ENCODE measurements at regions not wholly inside any gene's neighbourhood (a gene's known extent, or its start where the extent isn't known, plus 50 kb on each side); places are given as distances from the start of the nearest gene placed in this dataset.

DNA sequence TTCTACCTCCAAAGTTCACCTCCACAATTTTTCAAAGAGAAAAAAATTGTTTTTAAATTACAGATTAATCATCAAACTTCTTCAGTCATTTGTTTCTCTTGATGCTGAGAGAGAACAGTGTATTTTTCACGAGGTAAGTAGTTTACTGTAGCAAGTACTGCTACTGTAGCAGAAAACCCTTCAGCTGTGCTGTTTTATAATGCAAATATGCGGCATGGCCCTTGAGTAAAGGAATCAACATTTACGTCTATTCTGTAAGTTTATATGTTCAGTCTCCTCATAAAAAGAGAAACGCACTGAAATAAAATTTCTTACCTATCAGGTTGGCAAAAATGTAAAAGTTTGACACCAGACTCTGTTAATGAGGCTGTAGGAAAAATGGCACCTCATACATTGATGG, 399.0 kb downstream of the NKX6-1 start:
- DNase-seq: no peak

DNA sequence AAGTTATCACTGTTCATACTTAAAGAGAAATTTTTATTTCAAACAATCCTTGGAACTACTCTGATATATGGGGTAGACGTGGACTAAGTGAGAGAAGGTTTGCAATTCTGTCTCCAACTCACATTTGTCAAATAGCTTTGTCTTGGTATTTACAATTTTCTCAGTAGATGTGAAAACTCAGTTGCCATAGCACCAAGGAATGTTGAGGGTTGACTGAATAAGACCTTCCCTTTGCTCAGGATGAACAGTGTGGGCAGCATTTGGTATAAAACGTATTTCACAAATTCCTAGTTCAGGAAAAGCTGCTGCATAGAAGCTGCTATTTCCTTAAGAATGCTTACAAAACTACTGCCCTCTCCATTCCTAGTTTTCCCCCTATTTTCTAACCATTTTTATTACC, 399.5 kb downstream of the NKX6-1 start:
- DNase-seq: no peak

- peak; percentile 63 for DNase-seq
Measured at GRCh38 chr4:84091266-84091665, 407.8 kb downstream of the NKX6-1 start.

- DNase-seq: no peak
Measured at GRCh38 chr4:84089652-84090437, 409.2 kb downstream of the NKX6-1 start.

- no peak for DNase-seq
Measured at GRCh38 chr4:84085986-84086385, 413.1 kb downstream of the NKX6-1 start.

GRCh38 chr4:84070289-84070688, 428.8 kb downstream of the NKX6-1 start:
- DNase-seq: no peak

DNA sequence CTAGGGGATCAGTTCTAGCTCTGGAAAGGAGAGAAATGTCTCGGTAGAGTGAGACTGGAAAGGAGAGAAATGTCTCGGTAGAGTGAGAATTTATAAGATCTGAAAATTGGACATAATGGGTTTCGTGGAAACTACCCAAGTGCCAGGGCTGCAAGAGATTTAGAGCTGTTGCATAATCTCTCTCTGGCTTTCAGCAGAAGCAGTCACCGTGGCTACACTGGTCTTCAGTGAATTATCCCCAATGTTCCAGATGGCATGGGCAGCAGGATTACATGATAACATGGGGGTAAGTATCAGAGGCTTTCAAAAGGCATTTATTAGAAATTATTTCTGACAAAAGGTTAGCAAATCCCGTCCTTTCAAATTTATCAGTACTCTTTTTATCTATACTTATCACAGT, 435.5 kb downstream of the NKX6-1 start:
- no peak for DNase-seq

DNA sequence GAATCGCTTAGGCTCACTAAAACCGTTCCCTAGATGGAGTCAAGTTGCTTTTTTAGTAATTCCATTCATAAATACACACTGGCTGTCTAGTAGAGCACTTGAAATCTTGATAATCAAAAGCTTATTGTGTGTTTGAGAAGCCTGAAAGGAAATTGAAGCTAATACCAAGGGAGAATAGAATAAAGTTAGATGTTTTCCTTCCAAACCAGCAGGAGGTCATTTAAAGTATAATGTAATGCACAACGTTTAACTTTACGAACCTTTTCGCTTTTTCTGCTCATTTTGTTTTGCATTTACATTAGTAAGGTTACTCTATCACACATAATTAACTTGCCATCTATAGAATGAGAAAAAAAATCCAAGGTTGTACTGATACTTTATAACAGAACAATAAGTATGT, 440.9 kb downstream of the NKX6-1 start:
- DNase-seq: no peak

GRCh38 chr4:84051639-84052038, 447.5 kb downstream of the NKX6-1 start:
- DNase-seq: no peak

DNA sequence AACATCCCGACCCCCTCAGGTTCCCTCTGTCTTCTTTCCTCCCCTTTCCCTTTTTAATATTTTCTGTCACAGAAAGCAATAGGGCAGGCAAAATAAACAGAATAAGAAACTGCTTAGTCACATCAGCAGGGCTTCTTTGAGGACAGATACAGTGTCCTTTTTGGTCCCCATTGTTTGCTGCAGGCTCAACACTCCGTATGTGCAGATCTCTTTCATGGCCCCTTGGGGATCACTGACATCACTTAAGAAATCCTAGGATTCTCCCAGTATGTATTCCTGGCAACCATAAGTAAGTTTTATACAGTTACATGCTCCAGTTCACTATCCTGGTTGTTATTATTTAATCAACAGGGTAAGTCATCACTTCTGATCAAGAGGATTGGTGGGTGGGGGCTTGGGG, 448.0 kb downstream of the NKX6-1 start:
- DNase-seq: no peak

DNA sequence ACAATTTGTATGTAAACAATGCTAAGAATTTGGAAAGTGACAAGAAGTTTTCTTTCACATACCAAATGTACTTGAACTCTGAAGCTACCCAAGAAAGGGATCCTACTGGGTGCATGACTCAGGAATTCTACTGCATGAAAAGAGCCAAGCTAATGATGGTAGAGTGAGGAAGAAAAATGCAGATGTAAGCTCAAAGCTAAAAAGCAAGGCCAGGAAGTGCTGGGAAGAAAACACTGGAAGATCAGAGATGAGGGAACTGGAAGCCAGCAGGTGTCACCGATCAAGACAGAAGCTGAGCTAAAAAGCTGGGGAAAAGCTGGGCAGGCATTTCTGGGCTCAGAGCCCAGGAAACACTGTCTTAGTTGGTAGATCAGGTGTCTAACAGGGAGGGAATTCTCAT, 449.1 kb downstream of the NKX6-1 start:
- peak; percentile 25 for DNase-seq

- no peak for DNase-seq
Measured at GRCh38 chr4:84046551-84046950, 452.5 kb downstream of the NKX6-1 start.

DNA sequence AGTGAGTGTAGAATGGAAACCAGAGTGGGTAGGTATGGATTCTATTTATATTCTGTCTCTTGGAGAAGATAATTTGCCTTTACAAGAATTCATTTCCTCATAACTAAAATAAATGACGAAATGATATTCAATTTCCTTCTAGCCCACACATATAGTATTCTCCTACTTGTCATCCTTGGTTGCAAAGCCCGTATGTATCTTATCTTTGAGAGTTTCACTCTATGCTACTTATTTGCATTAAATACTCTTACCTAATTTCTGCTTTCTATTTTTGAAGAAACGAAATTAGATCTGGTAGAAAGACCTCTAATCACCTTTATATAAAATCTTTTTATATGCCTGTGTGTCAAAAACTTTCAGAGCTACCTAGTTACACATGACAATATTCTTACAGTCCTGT, 457.7 kb downstream of the NKX6-1 start:
- no peak for DNase-seq

- no peak for DNase-seq
Measured at GRCh38 chr4:84035568-84035967, 463.5 kb downstream of the NKX6-1 start.

DNA sequence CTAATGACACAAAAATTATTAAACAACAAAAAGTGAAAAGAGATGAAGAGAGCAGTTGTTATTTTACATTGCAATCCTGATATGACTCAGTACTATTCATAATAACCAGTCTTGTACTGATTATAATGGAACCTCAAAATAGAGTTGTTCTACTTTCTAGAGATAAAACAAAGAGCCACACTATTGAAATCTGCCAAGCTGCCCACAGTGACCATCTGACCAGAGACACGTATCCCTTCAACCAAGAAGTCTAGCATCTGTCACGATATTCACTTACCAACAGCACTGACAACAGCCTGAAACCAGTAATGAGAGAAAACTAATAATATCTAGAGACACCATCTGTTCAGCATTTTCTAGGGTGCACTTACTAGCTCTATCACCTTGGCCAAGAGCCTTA, 466.7 kb downstream of the NKX6-1 start:
- peak; percentile 19 for DNase-seq

- DNase-seq: no peak
Measured at GRCh38 chr4:84031401-84031800, 467.7 kb downstream of the NKX6-1 start.

DNA sequence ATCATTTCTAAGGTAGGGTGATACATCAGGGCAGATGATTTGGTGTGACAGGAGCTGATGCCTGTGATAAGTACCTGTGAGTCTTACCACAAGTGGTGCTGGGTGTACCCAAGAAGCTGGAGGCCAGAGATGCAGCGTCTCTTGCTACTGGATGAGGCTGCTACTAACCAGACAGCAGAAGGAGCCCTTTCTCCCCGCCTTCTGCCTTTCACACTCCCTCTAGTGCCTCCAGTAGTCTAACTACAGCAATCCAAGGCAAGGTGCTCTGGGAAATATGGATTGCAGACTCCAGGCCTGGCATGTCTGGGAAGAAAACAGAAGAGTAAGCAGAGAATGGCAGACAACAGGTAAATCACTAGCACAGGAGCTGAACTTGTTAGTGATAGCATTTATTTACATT, 470.8 kb downstream of the NKX6-1 start:
- DNase-seq: no peak

DNA sequence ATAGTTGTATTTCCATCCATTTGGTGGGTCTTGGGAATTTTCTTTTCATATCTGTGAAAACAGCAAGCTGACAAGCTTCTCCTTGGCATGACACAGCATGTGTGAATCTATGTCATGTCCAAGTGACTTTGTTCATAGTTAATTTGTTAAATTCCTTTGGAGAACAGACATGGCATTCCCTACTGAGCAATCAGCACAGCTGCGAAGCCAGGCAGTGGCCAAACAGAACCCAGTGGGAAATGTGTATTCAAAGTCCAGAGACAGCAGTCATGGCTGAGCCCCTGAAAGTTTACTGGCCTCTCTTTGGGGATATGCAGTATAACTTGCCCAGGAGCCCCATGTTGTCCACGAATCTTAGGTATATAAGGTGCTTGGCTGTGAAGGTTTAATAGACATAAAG, 474.7 kb downstream of the NKX6-1 start:
- DNase-seq: no peak

DNA sequence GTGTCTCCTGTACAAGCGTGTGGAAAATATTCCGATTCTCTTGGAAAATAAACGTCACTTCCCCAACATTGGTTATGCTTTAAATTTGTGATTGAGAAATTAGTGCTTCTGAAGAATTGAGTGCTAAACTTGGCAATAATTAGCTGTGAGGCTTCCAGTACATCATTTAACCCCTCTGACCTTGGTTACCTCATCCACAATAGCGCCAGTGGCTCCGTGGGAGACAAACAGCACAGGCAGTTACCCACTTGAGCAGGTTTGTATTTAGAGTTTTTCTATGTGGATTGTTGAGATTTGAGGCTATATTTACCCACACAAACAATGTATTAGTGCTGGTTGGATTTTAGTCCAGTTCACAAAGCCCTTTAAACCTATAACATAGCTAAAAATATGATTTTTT, 476.5 kb downstream of the NKX6-1 start:
- no peak for DNase-seq

GRCh38 chr4:84019626-84020025, 479.5 kb downstream of the NKX6-1 start:
- DNase-seq: no peak

DNA sequence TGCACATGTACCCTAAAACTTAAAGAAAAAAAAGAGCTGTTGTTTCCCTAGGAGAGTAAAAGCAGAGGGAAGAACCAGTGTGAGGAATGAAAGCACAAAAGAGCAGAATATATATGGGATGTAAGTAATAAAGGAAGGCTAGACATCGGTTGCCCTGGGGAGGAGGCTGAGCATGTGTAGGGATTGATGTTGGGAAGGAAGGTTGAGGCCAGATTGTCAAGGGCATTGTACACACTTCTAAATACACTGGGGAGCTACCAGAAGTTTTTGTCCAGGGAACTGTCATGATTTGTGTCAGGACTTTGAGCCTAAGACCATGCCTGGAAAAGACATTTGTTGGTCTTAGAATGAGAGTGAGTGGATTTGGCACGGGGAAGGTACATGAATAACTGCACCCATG, 467.1 kb downstream of the GPAT3 start:
- no peak for DNase-seq

DNA sequence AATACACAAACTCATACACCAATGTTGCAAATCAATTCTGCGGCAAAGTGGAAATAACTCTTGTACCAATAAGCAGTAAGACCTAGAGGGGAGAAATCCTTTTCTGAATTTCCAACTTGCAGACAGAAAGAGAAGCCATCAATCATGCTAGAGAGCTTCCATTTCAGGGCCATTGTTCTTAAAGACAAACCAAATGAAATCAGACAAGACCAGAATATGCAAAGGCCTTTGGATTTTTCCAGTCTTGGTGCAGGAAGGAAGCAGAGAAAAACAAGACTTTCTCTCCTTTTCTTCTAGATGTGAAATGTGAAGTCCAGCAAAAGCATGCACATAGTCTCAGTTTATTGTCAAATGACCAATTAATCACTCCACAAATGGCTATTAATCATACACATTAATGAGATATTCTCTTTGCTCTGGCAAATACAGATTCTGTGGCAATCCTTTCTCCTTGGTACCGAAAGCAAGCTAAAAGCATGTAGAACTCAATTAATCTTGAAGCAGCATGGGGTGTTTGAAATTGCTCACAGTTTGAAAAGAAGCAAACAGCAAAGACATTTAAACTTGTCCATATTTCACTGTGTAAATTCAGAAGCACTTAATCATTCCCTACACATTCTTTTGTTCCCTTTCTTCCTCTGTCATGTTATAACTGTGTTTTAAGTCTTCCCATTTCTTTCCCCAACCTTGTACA, 466.1 kb downstream of the GPAT3 start:
- no peak for DNase-seq

DNA sequence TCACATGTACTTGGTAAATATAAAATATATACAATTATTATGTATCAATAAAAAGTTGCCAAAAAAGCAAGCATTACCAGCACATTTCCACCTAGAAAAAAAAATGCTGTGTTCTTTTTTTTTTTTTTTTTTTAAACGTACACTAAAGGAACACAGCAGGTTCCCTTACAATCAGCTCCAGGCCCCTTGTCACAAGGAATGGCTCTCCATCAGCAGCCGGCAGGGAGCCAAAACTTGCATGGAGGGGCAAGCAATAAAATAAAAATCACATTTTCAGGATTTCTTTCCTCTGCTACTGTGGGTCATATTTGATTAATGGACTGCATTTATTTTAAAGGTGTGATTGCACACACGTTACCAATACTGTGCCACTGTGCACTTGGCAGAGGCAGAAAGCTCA, 460.3 kb downstream of the GPAT3 start:
- no peak for DNase-seq

DNA sequence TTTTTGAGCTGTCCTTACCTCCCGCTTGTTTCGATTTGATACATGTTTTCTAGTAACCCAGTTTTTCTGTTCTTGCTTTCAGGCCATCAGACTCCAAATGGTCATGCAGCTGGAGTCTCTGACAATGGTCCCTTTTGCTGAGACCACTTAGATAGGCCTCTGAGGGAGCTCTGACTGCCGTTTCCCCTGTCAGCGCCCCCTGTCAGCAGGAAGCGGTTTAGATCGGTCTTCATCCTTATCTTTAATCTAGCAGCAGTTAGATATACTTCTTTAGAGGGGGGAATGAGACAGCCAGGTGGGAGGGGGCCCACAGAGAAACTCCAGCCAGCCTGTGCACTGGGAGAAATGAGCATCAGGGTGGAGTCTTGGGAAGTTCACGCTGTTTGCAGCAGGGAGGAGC, 457.9 kb downstream of the GPAT3 start:
- no peak for DNase-seq

DNA sequence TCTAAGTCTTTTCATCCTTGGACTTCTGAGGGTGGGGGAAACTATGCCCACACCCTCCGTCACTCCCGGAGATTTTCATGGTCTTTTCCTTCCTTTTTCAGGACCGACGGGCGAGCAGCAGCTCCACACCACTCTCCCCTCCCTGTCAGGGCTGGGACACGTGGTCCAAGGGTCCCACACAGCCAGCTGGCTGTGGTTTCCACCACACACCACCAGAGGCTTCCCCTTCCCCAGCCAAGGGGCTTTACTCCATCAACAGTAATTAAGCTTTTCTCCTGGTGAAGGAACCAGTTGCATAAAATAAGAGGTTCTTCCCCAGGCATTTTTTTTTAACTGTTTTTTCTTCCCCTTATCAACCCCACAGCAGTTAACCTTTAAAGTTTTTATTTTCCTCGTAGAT, 453.9 kb downstream of the GPAT3 start:
- DNase-seq: no peak
